ENCODE measurements at regions not wholly inside any gene's neighbourhood (a gene's known extent, or its start where the extent isn't known, plus 50 kb on each side); places are given as distances from the start of the nearest gene placed in this dataset.

DNA sequence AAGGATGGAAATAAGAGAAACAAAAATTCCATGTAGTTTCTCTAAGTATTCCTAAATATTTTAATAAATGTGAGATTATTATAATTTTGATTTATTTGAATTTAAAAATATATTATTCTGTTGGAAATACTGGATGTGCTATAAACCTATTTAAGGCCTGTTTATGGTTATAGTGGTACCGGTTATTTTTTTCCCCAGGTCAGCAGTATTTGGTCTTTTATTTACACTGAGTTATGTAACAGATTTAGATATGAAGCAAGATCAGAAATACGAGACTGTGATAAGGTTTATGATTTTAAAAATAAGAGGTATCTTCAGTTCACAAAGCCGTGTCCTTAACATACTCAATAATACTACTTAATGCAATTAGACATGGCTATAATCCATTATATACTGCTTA lies 634.3 kb upstream of the POU3F2 start:
- no peak for TF ChIP-seq CTCF (IDR thresholded peaks at IDR 0.05; ENCODE audit: low read depth, low read length, missing control alignments)
- DNase-seq (ENCODE audit: low read depth), result no peak
- no peak overlapping the region for H3K4me3 ChIP-seq (ENCODE audit: low read depth, low read length)

- no peak for TF ChIP-seq CTCF (IDR thresholded peaks at IDR 0.05; ENCODE audit: low read depth, low read length, missing control alignments)
- no peak for DNase-seq (ENCODE audit: low read depth)
- no peak overlapping the region for H3K4me3 ChIP-seq (ENCODE audit: low read depth, low read length)
These were observed 631.1 kb upstream of the POU3F2 start for GRCh38 chr6:98203170-98203806.

DNA sequence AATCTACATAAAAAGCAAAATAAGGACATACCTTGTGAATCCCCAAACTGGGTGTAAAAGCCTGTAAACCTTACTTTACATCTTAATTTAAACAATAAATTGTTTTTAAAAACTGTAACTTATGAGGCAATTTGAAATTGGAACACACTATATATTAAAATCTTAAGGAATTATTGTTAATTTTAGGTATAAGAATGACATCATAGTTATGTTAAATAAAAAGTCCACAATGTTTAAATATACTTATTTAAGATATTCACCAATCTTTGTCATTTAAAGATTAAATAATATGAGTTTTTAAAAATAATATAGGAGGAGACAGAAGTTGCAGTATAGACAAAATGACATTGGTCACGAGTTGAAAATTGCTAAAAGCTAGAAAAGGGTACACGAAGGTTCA lies 621.9 kb upstream of the POU3F2 start:
- no peak for TF ChIP-seq CTCF (IDR thresholded peaks at IDR 0.05; ENCODE audit: low read depth, low read length, missing control alignments)
- no peak for DNase-seq (ENCODE audit: low read depth)
- H3K4me3 ChIP-seq (ENCODE audit: low read depth, low read length), result no peak overlapping the region

GRCh38 chr6:98215531-98215930 lies 618.8 kb upstream of the POU3F2 start:
- no peak overlapping the region for H3K4me3 ChIP-seq (ENCODE audit: low read depth, low read length)
- DNase-seq (ENCODE audit: low read depth), result no peak
- no peak for TF ChIP-seq CTCF (IDR thresholded peaks at IDR 0.05; ENCODE audit: low read depth, low read length, missing control alignments)

DNA sequence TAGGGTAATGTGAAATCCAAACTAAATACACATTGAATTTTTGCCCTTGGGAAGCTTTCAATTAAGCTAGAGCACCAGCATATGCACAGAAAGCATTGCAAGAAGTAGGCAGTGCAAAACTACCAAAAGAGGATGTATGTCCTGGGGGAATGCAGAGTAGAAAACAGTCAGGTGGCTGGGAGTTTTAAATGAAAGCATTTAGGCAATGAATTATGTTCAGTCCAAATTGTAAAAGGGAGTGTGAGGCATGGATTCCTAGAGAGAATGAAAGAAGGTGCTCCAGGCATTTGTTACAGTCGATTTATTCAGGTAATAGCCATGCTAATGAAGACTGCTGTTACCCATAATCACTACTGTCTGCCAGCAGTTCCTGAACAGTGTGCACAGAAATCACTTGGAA lies 604.1 kb upstream of the POU3F2 start:
- no peak for DNase-seq (ENCODE audit: low read depth)
- no peak for TF ChIP-seq CTCF (IDR thresholded peaks at IDR 0.05; ENCODE audit: low read depth, low read length, missing control alignments)
- no peak overlapping the region for H3K4me3 ChIP-seq (ENCODE audit: low read depth, low read length)

DNA sequence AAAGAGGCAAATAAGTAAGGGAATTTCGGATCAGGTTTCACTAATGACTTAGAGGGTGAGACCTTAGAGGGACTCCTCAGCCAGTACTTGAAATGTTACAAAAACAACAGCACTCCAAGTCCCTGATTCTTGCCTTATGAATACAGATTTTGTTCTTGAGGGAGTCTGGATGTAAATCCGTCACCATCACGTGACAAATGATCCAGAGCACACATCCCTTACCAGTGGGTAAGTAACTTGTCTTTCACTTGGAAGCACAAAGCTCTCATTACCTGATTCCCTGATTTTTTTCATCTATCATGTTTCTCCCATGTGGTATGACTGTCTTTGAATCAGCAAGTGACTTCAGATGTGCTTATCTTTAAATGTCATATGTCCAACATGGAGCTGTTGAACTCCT lies 595.3 kb upstream of the POU3F2 start:
- H3K4me3 ChIP-seq (ENCODE audit: low read depth, low read length), result no peak overlapping the region
- no peak for DNase-seq (ENCODE audit: low read depth)
- no peak for TF ChIP-seq CTCF (IDR thresholded peaks at IDR 0.05; ENCODE audit: low read depth, low read length, missing control alignments)

- no peak overlapping the region for H3K4me3 ChIP-seq (ENCODE audit: low read depth, low read length)
- no peak for TF ChIP-seq CTCF (IDR thresholded peaks at IDR 0.05; ENCODE audit: low read depth, low read length, missing control alignments)
- no peak for DNase-seq (ENCODE audit: low read depth)
These were observed 592.7 kb upstream of the POU3F2 start for GRCh38 chr6:98241630-98242029.
